GM23338 (cell line): ENCODE measurements at regions not wholly inside any gene's neighbourhood (a gene's known extent, or its start where the extent isn't known, plus 50 kb on each side); places are given as distances from the start of the nearest gene placed in this dataset.

Experiments
- ATAC-seq: fragments of 200-7000 bp; cut with Tn5 transposase; 3 replicates; pipeline ENCODE4 v1.9.1; 2020
- DNase-seq: peaks from one replicate; pipeline ENCODE4 v3.0.0-alpha.2; 2015; ENCODE audit warnings: low spot score
- H2AFZ ChIP-seq: fragments of 200-600 bp; sonication (generic); 2 replicates; pipeline ENCODE4 v1.8.0; 2016; ENCODE audit warnings: antibody characterized with exemption, mild to moderate bottlenecking, moderate library complexity
- H3F3A ChIP-seq: fragments of 200-600 bp; sonication (generic); replicated peaks from 2 replicates; pipeline ENCODE4 v1.8.0; 2017; ENCODE audit warnings: antibody characterized with exemption, mixed run types, low read depth
- H3K27ac ChIP-seq: fragments of 200-600 bp; sonication (generic); 2 replicates; pipeline ENCODE4 v1.6.1; 2016; ENCODE audit warnings: low read depth
- H3K27me3 ChIP-seq: fragments of 200-600 bp; sonication (generic); 2 replicates; pipeline ENCODE4 v1.8.0; 2016; ENCODE audit warnings: mild to moderate bottlenecking, mixed run types, moderate library complexity; ENCODE audit not compliant: insufficient read depth
- H3K36me3 ChIP-seq: fragments of 200-600 bp; sonication (generic); 2 replicates; pipeline ENCODE4 v1.8.0; 2016; ENCODE audit warnings: mild to moderate bottlenecking; ENCODE audit not compliant: insufficient read depth
- H3K4me1 ChIP-seq: fragments of 200-600 bp; sonication (generic); 2 replicates; pipeline ENCODE4 v1.8.0; 2016; ENCODE audit warnings: mild to moderate bottlenecking, moderate library complexity; ENCODE audit not compliant: insufficient read depth
- H3K4me2 ChIP-seq: fragments of 200-600 bp; sonication (generic); 2 replicates; pipeline ENCODE4 v1.7.1; 2017; ENCODE audit warnings: mixed run types
- H3K4me3 ChIP-seq: fragments of 200-600 bp; sonication (generic); 2 replicates; pipeline ENCODE4 v1.6.1; 2016; ENCODE audit warnings: mixed run types
- H3K79me2 ChIP-seq: fragments of 200-600 bp; sonication (generic); replicated peaks from 2 replicates; pipeline ENCODE4 v1.8.0; 2017; ENCODE audit warnings: mild to moderate bottlenecking; ENCODE audit not compliant: insufficient read depth
- H3K9me2 ChIP-seq: fragments of 200-600 bp; sonication (generic); 2 replicates; pipeline ENCODE4 v1.8.0; 2017; ENCODE audit not compliant: insufficient read depth
- H4K20me1 ChIP-seq: fragments of 200-600 bp; sonication (generic); replicated peaks from 2 replicates; pipeline ENCODE4 v1.8.0; 2017; ENCODE audit warnings: mild to moderate bottlenecking; ENCODE audit not compliant: insufficient read depth
- H3K27ac Mint-ChIP-seq: 2 replicates; pipeline ENCODE4 v1.8.0; 2020; ENCODE audit warnings: inconsistent platforms, mild to moderate bottlenecking, moderate library complexity, mixed read lengths
- H3K27me3 Mint-ChIP-seq: 3 replicates; pipeline ENCODE4 v1.8.0; 2022; ENCODE audit warnings: low read depth, mild to moderate bottlenecking, moderate library complexity, mixed read lengths, inconsistent platforms; ENCODE audit not compliant: insufficient read depth, poor library complexity
- H3K36me3 Mint-ChIP-seq: 3 replicates; pipeline ENCODE4 v1.8.0; 2021; ENCODE audit warnings: low read depth, mild to moderate bottlenecking, inconsistent platforms, moderate library complexity, mixed read lengths
- H3K4me1 Mint-ChIP-seq: 3 replicates; pipeline ENCODE4 v1.8.0; 2020; ENCODE audit warnings: mild to moderate bottlenecking, inconsistent platforms, mixed read lengths
- H3K4me3 Mint-ChIP-seq: 3 replicates; pipeline ENCODE4 v1.8.0; 2021; ENCODE audit warnings: moderate library complexity, mild to moderate bottlenecking, inconsistent platforms, mixed read lengths
- H3K9me3 Mint-ChIP-seq: 3 replicates; pipeline ENCODE4 v1.8.0; 2020; ENCODE audit warnings: moderate library complexity, mild to moderate bottlenecking, inconsistent platforms, mixed read lengths
- CTCF ChIP-seq, 2 experiments: fragments of 200-600 bp in 1 of 2; sonication (generic) in 1 of 2; conservative IDR thresholded peaks; 2 replicates each; pipeline versions ENCODE4 v1.5.1 to v1.6.1; 2016 to 2017; ENCODE audit warnings: antibody characterized with exemption in 2 of 2, low read depth in 2 of 2, mild to moderate bottlenecking in 2 of 2, moderate library complexity in 1 of 2
- EZH2 ChIP-seq: fragments of 200-600 bp; sonication (generic); IDR thresholded peaks from one replicate; pipeline ENCODE4 v1.8.0; 2017; ENCODE audit warnings: antibody characterized with exemption, mild to moderate bottlenecking, low read depth; ENCODE audit not compliant: unreplicated experiment
- NANOG ChIP-seq: IDR thresholded peaks from 2 replicates; pipeline ENCODE4 v1.6.1; 2016; ENCODE audit warnings: antibody characterized with exemption, borderline replicate concordance
- POLR2AphosphoS5 ChIP-seq: IDR thresholded peaks from 2 replicates; pipeline ENCODE4 v1.6.1; 2016; ENCODE audit warnings: antibody characterized with exemption, low read depth
- REST ChIP-seq: IDR thresholded peaks from one replicate; pipeline ENCODE4 v1.6.1; 2018; ENCODE audit warnings: antibody characterized with exemption; ENCODE audit not compliant: unreplicated experiment
- ZNF114 ChIP-seq: fragments of 250-450 bp; sonication (Bioruptor Pico); IDR thresholded peaks from 2 replicates; pipeline ENCODE4 v1.5.0; 2020; ENCODE audit warnings: mild to moderate bottlenecking, moderate library complexity
- ZNF331 ChIP-seq: fragments of 250-450 bp; sonication (Bioruptor Pico); IDR thresholded peaks from 2 replicates; pipeline ENCODE4 v1.5.0; 2020; ENCODE audit warnings: low read depth, mild to moderate bottlenecking, moderate library complexity

DNA sequence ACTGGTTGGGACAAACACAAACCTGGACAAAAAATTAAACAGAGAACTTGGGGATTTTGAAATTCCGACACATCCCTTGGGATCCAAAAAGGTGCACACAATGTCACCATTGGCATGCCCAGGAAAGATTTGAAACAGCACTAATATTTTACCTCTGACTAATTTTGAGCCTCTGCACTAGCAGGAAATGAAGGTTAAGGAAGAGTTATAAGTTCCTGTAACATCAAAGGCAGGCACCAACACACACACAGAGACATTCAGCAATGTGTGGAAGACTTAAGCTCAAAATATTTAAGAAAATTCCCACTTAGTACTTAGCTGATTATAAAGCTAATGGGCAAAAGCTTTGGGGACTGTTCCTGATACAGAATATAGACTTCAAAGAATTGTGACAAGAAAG lies 247.0 kb downstream of the CDH9 start (continued):
- TF ChIP-seq EZH2 (no peak), NANOG (no peak), ZNF114 (no peak), REST (no peak), ZNF331 (no peak), POLR2AphosphoS5 (no peak), CTCF (conservative IDR thresholded peaks at IDR 0.05; ENCODE audit: low read depth in 2 of 2) (no peak)

GRCh38 chr5:26791021-26791420 lies 247.4 kb downstream of the CDH9 start:
- Histone ChIP-seq H3K4me1 (no peaks in the 10 kb centered on the region), H3K27ac (no peak overlapping the region), H3K4me2 (no peak overlapping the region), H3K36me3 (no peaks in the 10 kb centered on the region), H3K9me2 (no peaks in the 10 kb centered on the region), H4K20me1 (no peaks in the 10 kb centered on the region), H3K79me2 (no peaks in the 10 kb centered on the region), H3K4me3 (no peak overlapping the region), H3F3A (no peaks in the 10 kb centered on the region), H2AFZ (no peak overlapping the region), H3K27me3 (no peaks in the 10 kb centered on the region)
- Mint-ChIP-seq H3K36me3 (no peaks in the 10 kb centered on the region), H3K9me3 (no peaks in the 10 kb centered on the region), H3K27ac (peak overlapping the region; percentile 22), H3K27me3 (no peaks in the 10 kb centered on the region), H3K4me3 (no peak overlapping the region), H3K4me1 (peaks cover 5% of the 10 kb centered on the region; the same call in 1 of the 3 replicates)
- no peak for ATAC-seq
- DNase-seq = peak; percentile 2
- no peak for TF ChIP-seq CTCF (conservative IDR thresholded peaks at IDR 0.05; ENCODE audit: low read depth in 2 of 2)
